ENCODE measurements at regions not wholly inside any gene's neighbourhood (a gene's known extent, or its start where the extent isn't known, plus 50 kb on each side); places are given as distances from the start of the nearest gene placed in this dataset.

GRCh38 chr1:204806943-204807687 is 63.5 kb upstream of the NFASC start (continued):
- no peak for TF ChIP-seq ZBTB43 (CRISPR knock-in tag; IDR thresholded peaks at IDR 0.05)
- peak; percentile 97 for TF ChIP-seq CTCFL (IDR thresholded peaks at IDR 0.05; ENCODE audit: borderline replicate concordance, insufficient read depth, low read depth, low read length, poor library complexity, severe bottlenecking)
- no peak; the same call in 1 of the 2 replicates for TF ChIP-seq NFE2 (IDR thresholded peaks at IDR 0.05; ENCODE audit: low read depth)
- TF ChIP-seq SMARCC2 (IDR thresholded peaks at IDR 0.05; ENCODE audit: low read depth) = no peak
- peak; percentile 72; the same call in 1 of the 2 replicates for TF ChIP-seq C11orf30 (IDR thresholded peaks at IDR 0.05; ENCODE audit: low read depth)
- no peak for TF ChIP-seq SMARCB1 (IDR thresholded peaks at IDR 0.05; ENCODE audit: insufficient read length, low read depth)
- TF ChIP-seq CHAMP1 (IDR thresholded peaks at IDR 0.05) = no peak
- TF ChIP-seq SPI1 (IDR thresholded peaks at IDR 0.05; ENCODE audit: borderline replicate concordance, low read depth, low read length) = no peak
- TF ChIP-seq TGIF2 (CRISPR knock-in tag; IDR thresholded peaks at IDR 0.05) = no peak
- no peak for TF ChIP-seq MYBL2 (IDR thresholded peaks at IDR 0.05; ENCODE audit: low read depth)
- no peak for TF ChIP-seq MYBL2 (CRISPR knock-in tag; IDR thresholded peaks at IDR 0.05; ENCODE audit: borderline replicate concordance)
- TF ChIP-seq POLR3A (IDR thresholded peaks at IDR 0.05; ENCODE audit: borderline replicate concordance, extremely low read depth, insufficient read depth, insufficient read length) = no peak
- TF ChIP-seq TAL1 (IDR thresholded peaks at IDR 0.05) = no peak
- peak; percentile 84; the same call in 1 of the 2 replicates for TF ChIP-seq TFAP4 (CRISPR knock-in tag; IDR thresholded peaks at IDR 0.05; ENCODE audit: borderline replicate concordance)
- no peak for TF ChIP-seq FOXK1 (CRISPR knock-in tag; IDR thresholded peaks at IDR 0.05; ENCODE audit: borderline replicate concordance)
- no peak for TF ChIP-seq CEBPB (tag; IDR thresholded peaks at IDR 0.05)
- TF ChIP-seq, protein P1, sequence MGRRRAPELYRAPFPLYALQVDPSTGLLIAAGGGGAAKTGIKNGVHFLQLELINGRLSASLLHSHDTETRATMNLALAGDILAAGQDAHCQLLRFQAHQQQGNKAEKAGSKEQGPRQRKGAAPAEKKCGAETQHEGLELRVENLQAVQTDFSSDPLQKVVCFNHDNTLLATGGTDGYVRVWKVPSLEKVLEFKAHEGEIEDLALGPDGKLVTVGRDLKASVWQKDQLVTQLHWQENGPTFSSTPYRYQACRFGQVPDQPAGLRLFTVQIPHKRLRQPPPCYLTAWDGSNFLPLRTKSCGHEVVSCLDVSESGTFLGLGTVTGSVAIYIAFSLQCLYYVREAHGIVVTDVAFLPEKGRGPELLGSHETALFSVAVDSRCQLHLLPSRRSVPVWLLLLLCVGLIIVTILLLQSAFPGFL (CRISPR knock-in tag; IDR thresholded peaks at IDR 0.05) = 0 out of 2 replicates have a peak, but pooled peaks have one; percentile 71
- TF ChIP-seq PTTG1 (tag; IDR thresholded peaks at IDR 0.05; ENCODE audit: low read depth) = no peak
- TF ChIP-seq ILK (tag; IDR thresholded peaks at IDR 0.05; ENCODE audit: borderline replicate concordance, low read depth) = no peak
